Neural cell (in vitro differentiated cells): ENCODE measurements at regions not wholly inside any gene's neighbourhood (a gene's known extent, or its start where the extent isn't known, plus 50 kb on each side); places are given as distances from the start of the nearest gene placed in this dataset.
A peak's percentile ranks its signal among the peaks of the same experiment; 100 is the strongest.

Source experiments
- CTCF ChIP-seq: fragments of 450-650 bp; IDR thresholded peaks from 2 replicates; pipeline ENCODE4 v1.5.1; 2014; ENCODE audit warnings: antibody characterized with exemption, mild to moderate bottlenecking, moderate library complexity; ENCODE audit not compliant: poor library complexity, severe bottlenecking
- EP300 ChIP-seq: fragments of 450-650 bp; conservative IDR thresholded peaks from 2 replicates; pipeline ENCODE4 v1.6.1; 2014; ENCODE audit warnings: antibody characterized with exemption, mild to moderate bottlenecking, moderate library complexity; ENCODE audit not compliant: poor library complexity, severe bottlenecking
- EZH2 ChIP-seq: fragments of 200-600, 300-800 bp; shearing (Covaris generic), sonication (generic); IDR thresholded peaks from 2 replicates; pipeline ENCODE4 v1.6.1; 2014; ENCODE audit warnings: antibody characterized with exemption, low read length, borderline replicate concordance, mild to moderate bottlenecking; ENCODE audit not compliant: insufficient read depth, poor library complexity, severe bottlenecking
- MXI1 ChIP-seq: fragments of 450-650 bp; conservative IDR thresholded peaks from 2 replicates; pipeline ENCODE4 v1.6.1; 2014; ENCODE audit warnings: antibody characterized with exemption, mild to moderate bottlenecking; ENCODE audit not compliant: poor library complexity, severe bottlenecking
- POLR2AphosphoS5 ChIP-seq: IDR thresholded peaks from 2 replicates; pipeline ENCODE4 v1.6.1; 2012
- RAD21 ChIP-seq: fragments of 450-650 bp; conservative IDR thresholded peaks from 2 replicates; pipeline ENCODE4 v1.6.1; 2014; ENCODE audit warnings: antibody characterized with exemption, mild to moderate bottlenecking, moderate library complexity
- SMC3 ChIP-seq: fragments of 450-650 bp; conservative IDR thresholded peaks from 2 replicates; pipeline ENCODE4 v1.6.1; 2014; ENCODE audit warnings: antibody characterized with exemption, mild to moderate bottlenecking, moderate library complexity; ENCODE audit not compliant: poor library complexity
- TAF1 ChIP-seq: IDR thresholded peaks from 2 replicates; pipeline ENCODE4 v1.6.1; 2012; ENCODE audit warnings: low read depth
- TF ChIP-seq, protein P1 (sequence below): IDR thresholded peaks from 2 replicates; pipeline ENCODE4 v1.6.1; 2012; ENCODE audit warnings: borderline replicate concordance

- TF ChIP-seq CTCF (no peak), MXI1 (no peak), EZH2 (no peak), EP300 (peak; percentile 76), POLR2AphosphoS5 (peak; percentile 7), RAD21 (no peak), TAF1 (no peak), SMC3 (no peak)
- TF ChIP-seq, protein P1, sequence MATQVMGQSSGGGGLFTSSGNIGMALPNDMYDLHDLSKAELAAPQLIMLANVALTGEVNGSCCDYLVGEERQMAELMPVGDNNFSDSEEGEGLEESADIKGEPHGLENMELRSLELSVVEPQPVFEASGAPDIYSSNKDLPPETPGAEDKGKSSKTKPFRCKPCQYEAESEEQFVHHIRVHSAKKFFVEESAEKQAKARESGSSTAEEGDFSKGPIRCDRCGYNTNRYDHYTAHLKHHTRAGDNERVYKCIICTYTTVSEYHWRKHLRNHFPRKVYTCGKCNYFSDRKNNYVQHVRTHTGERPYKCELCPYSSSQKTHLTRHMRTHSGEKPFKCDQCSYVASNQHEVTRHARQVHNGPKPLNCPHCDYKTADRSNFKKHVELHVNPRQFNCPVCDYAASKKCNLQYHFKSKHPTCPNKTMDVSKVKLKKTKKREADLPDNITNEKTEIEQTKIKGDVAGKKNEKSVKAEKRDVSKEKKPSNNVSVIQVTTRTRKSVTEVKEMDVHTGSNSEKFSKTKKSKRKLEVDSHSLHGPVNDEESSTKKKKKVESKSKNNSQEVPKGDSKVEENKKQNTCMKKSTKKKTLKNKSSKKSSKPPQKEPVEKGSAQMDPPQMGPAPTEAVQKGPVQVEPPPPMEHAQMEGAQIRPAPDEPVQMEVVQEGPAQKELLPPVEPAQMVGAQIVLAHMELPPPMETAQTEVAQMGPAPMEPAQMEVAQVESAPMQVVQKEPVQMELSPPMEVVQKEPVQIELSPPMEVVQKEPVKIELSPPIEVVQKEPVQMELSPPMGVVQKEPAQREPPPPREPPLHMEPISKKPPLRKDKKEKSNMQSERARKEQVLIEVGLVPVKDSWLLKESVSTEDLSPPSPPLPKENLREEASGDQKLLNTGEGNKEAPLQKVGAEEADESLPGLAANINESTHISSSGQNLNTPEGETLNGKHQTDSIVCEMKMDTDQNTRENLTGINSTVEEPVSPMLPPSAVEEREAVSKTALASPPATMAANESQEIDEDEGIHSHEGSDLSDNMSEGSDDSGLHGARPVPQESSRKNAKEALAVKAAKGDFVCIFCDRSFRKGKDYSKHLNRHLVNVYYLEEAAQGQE, result peak; percentile 20
These were observed 195.5 kb downstream of the C11orf91 start for GRCh38 chr11:33505093-33505492.
